ENCODE measurements at regions not wholly inside any gene's neighbourhood (a gene's known extent, or its start where the extent isn't known, plus 50 kb on each side); places are given as distances from the start of the nearest gene placed in this dataset.

- Histone ChIP-seq H3K27me3 (ENCODE audit: control insufficient read depth in 2 of 2, insufficient read depth in 2 of 2, low read length in 2 of 2) (no peaks in the 10 kb centered on the region), H3K79me2 (ENCODE audit: insufficient read depth, low read length) (no peaks in the 10 kb centered on the region), H3K27ac (ENCODE audit: low read depth in 1 of 2, low read length in 2 of 2) (no peak overlapping the region), H3K36me3 (replicated peaks in 1 of 2; ENCODE audit: control insufficient read depth in 1 of 2, insufficient read depth in 2 of 2, low read length in 2 of 2) (no peaks in the 10 kb centered on the region), H4K20me1 (ENCODE audit: insufficient read depth, low read length) (no peaks in the 10 kb centered on the region), H3K9ac (ENCODE audit: insufficient read depth, low read length, poor library complexity, severe bottlenecking) (no peak overlapping the region), H3K4me2 (replicated peaks; ENCODE audit: extremely low read depth, low read length, poor library complexity, severe bottlenecking) (no peak overlapping the region), H3K4me3 (replicated peaks in 1 of 3; ENCODE audit: low read depth in 2 of 3, low read length in 3 of 3) (no peak overlapping the region), H3K4me1 (ENCODE audit: control insufficient read depth in 1 of 2, insufficient read depth in 2 of 2, low read length in 2 of 2) (no peaks in the 10 kb centered on the region), H3K9me3 (replicated peaks in 1 of 2; ENCODE audit: control insufficient read depth in 1 of 2, insufficient read depth in 1 of 2, low read length in 2 of 2) (no peaks in the 10 kb centered on the region), H2AFZ (ENCODE audit: insufficient read depth, low read depth, low read length, poor library complexity, severe bottlenecking) (no peak overlapping the region)
- no peak overlapping the region for H3K27ac Mint-ChIP-seq
- no peaks in the 10 kb centered on the region for H3K4me1 Mint-ChIP-seq
- H3K9me3 Mint-ChIP-seq = peaks cover 0 to 2% (median 0%) of the 10 kb centered on the region in 7 donors
- intact Hi-C loops (cut with micrococcal nuclease) = no loop called here
- no peak for TF ChIP-seq CTCF (IDR thresholded peaks at IDR 0.05)
- H3K4me3 Mint-ChIP-seq = no peak overlapping the region
- DNase-seq = no peak
- no CpG with 5 or more reads among the region's 1 CpG for WGBS (ENCODE audit: insufficient coverage)
- H3K27me3 Mint-ChIP-seq (ENCODE audit: low read depth in 3 of 3) = no peaks in the 10 kb centered on the region
- no peaks in the 10 kb centered on the region for H3K36me3 Mint-ChIP-seq
These were observed 1352.4 kb downstream of the ARAP2 start for GRCh38 chr4:34891892-34892291.

GRCh38 chr4:34893382-34893781 is 1350.9 kb downstream of the ARAP2 start:
- no peaks in the 10 kb centered on the region for H3K9me3 ChIP-seq (replicated peaks in 1 of 2; ENCODE audit: control insufficient read depth in 1 of 2, insufficient read depth in 1 of 2, low read length in 2 of 2)
- intact Hi-C loops (cut with micrococcal nuclease) = no loop called here
- H4K20me1 ChIP-seq (ENCODE audit: insufficient read depth, low read length) = no peaks in the 10 kb centered on the region
- no peak for TF ChIP-seq CTCF (IDR thresholded peaks at IDR 0.05)
- H3K27ac Mint-ChIP-seq = no peak overlapping the region
- no peaks in the 10 kb centered on the region for H3K4me1 ChIP-seq (ENCODE audit: control insufficient read depth in 1 of 2, insufficient read depth in 2 of 2, low read length in 2 of 2)
- no peak overlapping the region for H3K4me3 ChIP-seq (replicated peaks in 1 of 3; ENCODE audit: low read depth in 2 of 3, low read length in 3 of 3)
- no peak for DNase-seq
- H3K36me3 Mint-ChIP-seq = no peaks in the 10 kb centered on the region
- H3K27me3 ChIP-seq (ENCODE audit: control insufficient read depth in 2 of 2, insufficient read depth in 2 of 2, low read length in 2 of 2) = no peaks in the 10 kb centered on the region
- H3K27ac ChIP-seq (ENCODE audit: low read depth in 1 of 2, low read length in 2 of 2) = no peak overlapping the region
- no peak overlapping the region for H3K4me2 ChIP-seq (replicated peaks; ENCODE audit: extremely low read depth, low read length, poor library complexity, severe bottlenecking)
- no peaks in the 10 kb centered on the region for H3K36me3 ChIP-seq (replicated peaks in 1 of 2; ENCODE audit: control insufficient read depth in 1 of 2, insufficient read depth in 2 of 2, low read length in 2 of 2)
- H3K79me2 ChIP-seq (ENCODE audit: insufficient read depth, low read length) = no peaks in the 10 kb centered on the region
- H3K9me3 Mint-ChIP-seq = peaks cover 0 to 2% (median 0%) of the 10 kb centered on the region in 7 donors
- no peaks in the 10 kb centered on the region for H3K27me3 Mint-ChIP-seq (ENCODE audit: low read depth in 3 of 3)
- H3K4me1 Mint-ChIP-seq = no peaks in the 10 kb centered on the region
- H3K4me3 Mint-ChIP-seq = no peak overlapping the region
- no peak overlapping the region for H3K9ac ChIP-seq (ENCODE audit: insufficient read depth, low read length, poor library complexity, severe bottlenecking)
- WGBS (ENCODE audit: insufficient coverage) = no CpG with 5 or more reads among the region's 3 CpGs
- no peak overlapping the region for H2AFZ ChIP-seq (ENCODE audit: insufficient read depth, low read depth, low read length, poor library complexity, severe bottlenecking)
